ENCODE measurements at regions not wholly inside any gene's neighbourhood (a gene's known extent, or its start where the extent isn't known, plus 50 kb on each side); places are given as distances from the start of the nearest gene placed in this dataset.
"Not testable (repeated sequence)": the region's sequence is repeated elsewhere in the genome, so short reads cannot be mapped to it uniquely, and the experiment has no call there.

GRCh38 chr9:85859765-85860164, 81.2 kb upstream of the NAA35 start:
- H3K4me3 ChIP-seq = no peak overlapping the region
- 80% methylated on average over 1 of the region's 1 CpG for WGBS (ENCODE audit: insufficient coverage, low coverage, low lambda C conversion rate, missing lambda C conversion rate)
- H3K4me1 ChIP-seq = no peaks in the 10 kb centered on the region
- no peak for TF ChIP-seq CTCF (IDR thresholded peaks at IDR 0.05)
- no peak for TF ChIP-seq POLR2A (IDR thresholded peaks at IDR 0.05)
- ATAC-seq (no peak), DNase-seq (no peak)
- no peaks in the 10 kb centered on the region for H3K36me3 ChIP-seq
- H3K9me3 ChIP-seq = no peaks in the 10 kb centered on the region
- no peaks in the 10 kb centered on the region for H3K27me3 ChIP-seq
- intact Hi-C loops (cut with DNase I) = no loop called here
- H3K27ac ChIP-seq = no peak overlapping the region

DNA sequence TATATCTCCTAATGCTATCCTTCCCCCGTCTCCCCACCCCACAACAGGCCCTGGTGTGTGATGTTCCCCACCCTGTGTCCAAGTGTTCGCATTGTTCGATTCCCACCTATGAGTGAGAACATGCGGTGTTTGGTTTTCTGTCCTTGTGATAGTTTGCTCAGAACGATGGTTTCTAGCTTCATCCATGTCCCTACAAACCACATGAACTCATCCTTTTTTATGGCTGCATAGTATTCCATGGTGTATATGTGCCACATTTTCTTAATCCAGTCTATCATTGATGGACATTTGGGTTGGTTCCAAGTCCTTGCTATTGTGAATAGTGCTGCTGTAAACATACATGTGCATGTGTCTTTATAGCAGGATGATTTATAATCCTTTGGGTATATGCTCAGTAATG, 79.1 kb upstream of the NAA35 start:
- H3K9me3 ChIP-seq; H3K36me3 ChIP-seq; H3K27ac ChIP-seq; ATAC-seq; H3K4me3 ChIP-seq; H3K27me3 ChIP-seq; DNase-seq; intact Hi-C loops (cut with DNase I); H3K4me1 ChIP-seq: not testable (repeated sequence)
- WGBS (ENCODE audit: insufficient coverage, low coverage, low lambda C conversion rate, missing lambda C conversion rate) = 94% methylated on average over 5 of the region's 5 CpGs

DNA sequence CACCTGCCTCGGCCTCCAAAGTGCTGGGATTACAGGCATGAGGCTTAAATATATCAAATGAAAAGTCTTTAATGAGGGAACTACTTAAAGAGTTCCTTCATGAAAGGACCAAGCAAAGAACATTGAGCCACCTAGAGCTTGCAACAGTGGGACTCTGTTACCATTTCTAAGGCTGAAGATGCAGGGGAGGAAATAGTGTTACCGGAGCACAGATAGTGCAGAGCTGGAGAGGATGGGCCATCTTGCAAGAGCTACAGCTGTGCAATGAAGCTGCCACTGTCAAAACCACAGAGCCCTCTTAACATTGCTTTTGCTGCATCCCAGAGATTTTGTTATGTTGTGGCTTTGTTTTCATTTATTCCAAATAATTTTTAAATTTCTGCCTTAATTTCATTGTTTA, 77.1 kb upstream of the NAA35 start:
- Histone ChIP-seq H3K4me3 (no peak overlapping the region), H3K36me3 (no peaks in the 10 kb centered on the region), H3K27me3 (no peaks in the 10 kb centered on the region), H3K9me3 (no peaks in the 10 kb centered on the region), H3K4me1 (no peaks in the 10 kb centered on the region), H3K27ac (no peak overlapping the region)
- DNase-seq (no peak), ATAC-seq (no peak)
- intact Hi-C loops (cut with DNase I) = no loop called here
- TF ChIP-seq CTCF (IDR thresholded peaks at IDR 0.05) (no peak), POLR2A (IDR thresholded peaks at IDR 0.05) (no peak)
- 83% methylated on average over 1 of the region's 2 CpGs for WGBS (ENCODE audit: insufficient coverage, low coverage, low lambda C conversion rate, missing lambda C conversion rate)

DNA sequence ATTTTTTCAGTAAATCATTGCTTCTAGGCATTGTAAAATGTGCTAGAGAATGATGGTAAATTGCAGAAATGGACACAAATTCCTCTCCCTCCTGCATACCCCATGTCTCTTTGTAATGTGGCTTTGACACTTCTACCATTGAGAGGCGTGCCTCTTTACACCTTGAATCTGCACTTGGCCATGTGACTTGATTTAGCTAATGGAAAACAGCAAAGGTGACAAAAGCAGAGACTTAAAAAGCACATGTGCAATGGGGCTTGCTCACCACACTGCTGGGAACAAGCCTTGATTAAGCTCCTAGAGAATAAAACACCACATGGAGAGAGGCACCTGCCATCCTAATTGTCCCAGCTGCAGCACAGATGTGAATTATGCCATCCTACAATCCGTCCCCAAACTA, 69.9 kb upstream of the NAA35 start:
- Histone ChIP-seq H3K27ac (no peak overlapping the region), H3K4me1 (no peaks in the 10 kb centered on the region), H3K4me3 (no peak overlapping the region), H3K27me3 (no peaks in the 10 kb centered on the region), H3K36me3 (no peaks in the 10 kb centered on the region), H3K9me3 (no peaks in the 10 kb centered on the region)
- WGBS (ENCODE audit: insufficient coverage, low coverage, low lambda C conversion rate, missing lambda C conversion rate) = 59% methylated on average over 2 of the region's 2 CpGs
- intact Hi-C loops (cut with DNase I) = no loop called here
- no peak for TF ChIP-seq POLR2A (IDR thresholded peaks at IDR 0.05)
- no peak for TF ChIP-seq CTCF (IDR thresholded peaks at IDR 0.05)
- DNase-seq = no peak
- ATAC-seq = no peak

DNA sequence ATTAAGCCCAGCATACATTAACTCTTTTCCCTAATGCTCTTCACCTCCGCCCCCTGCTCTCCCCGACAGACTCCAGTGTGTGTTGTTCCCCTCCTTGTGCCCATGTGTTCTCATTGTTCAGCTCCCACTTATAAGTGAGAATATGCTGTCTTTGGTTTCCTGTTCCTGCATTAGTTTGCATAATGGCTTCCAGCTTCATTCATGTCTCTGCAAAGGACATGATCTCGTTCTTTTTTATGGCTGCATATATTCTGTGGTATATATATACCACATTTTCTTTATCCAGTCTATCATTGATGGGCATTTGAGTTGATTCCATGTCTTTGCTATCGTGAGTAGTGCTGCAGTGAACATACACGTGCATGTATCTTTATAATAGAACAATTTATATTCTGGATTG, 69.3 kb upstream of the NAA35 start:
- H3K27me3 ChIP-seq; ATAC-seq; H3K27ac ChIP-seq; H3K36me3 ChIP-seq; DNase-seq; intact Hi-C loops (cut with DNase I); H3K4me1 ChIP-seq; H3K9me3 ChIP-seq; H3K4me3 ChIP-seq: not testable (repeated sequence)
- 70% methylated on average over 4 of the region's 5 CpGs for WGBS (ENCODE audit: insufficient coverage, low coverage, low lambda C conversion rate, missing lambda C conversion rate)

DNA sequence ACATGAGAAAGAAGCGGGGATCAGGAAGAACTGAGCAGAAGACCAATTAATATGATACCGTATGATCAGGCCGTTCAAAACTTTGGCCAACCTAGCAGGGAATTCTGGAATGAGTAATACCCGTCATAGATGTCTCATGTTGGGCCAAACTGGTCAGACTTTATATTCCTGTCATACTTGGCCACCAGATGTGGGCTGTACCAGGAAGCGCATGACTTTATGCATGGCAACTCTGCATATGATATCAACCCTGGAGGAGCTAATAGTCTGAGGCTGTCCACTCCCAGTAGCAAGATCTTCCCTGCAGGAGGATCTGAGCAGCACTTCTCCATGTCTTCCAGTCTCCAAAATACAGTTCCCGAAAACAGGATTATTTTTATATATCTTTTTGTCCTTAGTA, 68.5 kb upstream of the NAA35 start:
- intact Hi-C loops (cut with DNase I) = no loop called here
- Histone ChIP-seq H3K27ac (no peak overlapping the region), H3K4me1 (no peaks in the 10 kb centered on the region), H3K9me3 (no peaks in the 10 kb centered on the region), H3K4me3 (no peak overlapping the region), H3K36me3 (no peaks in the 10 kb centered on the region), H3K27me3 (no peaks in the 10 kb centered on the region)
- DNase-seq (no peak), ATAC-seq (no peak)
- TF ChIP-seq POLR2A (IDR thresholded peaks at IDR 0.05) (no peak), CTCF (IDR thresholded peaks at IDR 0.05) (no peak)
- 94% methylated on average over 3 of the region's 6 CpGs for WGBS (ENCODE audit: insufficient coverage, low coverage, low lambda C conversion rate, missing lambda C conversion rate)
